LNCAP (cell line): ENCODE measurements at regions not wholly inside any gene's neighbourhood (a gene's known extent, or its start where the extent isn't known, plus 50 kb on each side); places are given as distances from the start of the nearest gene placed in this dataset.

ENCODE experiments used
- CTCF ChIP-seq: fragments of 450-650 bp; IDR thresholded peaks from 2 replicates; pipeline ENCODE4 v1.5.1; 2017; ENCODE audit warnings: mild to moderate bottlenecking

DNA sequence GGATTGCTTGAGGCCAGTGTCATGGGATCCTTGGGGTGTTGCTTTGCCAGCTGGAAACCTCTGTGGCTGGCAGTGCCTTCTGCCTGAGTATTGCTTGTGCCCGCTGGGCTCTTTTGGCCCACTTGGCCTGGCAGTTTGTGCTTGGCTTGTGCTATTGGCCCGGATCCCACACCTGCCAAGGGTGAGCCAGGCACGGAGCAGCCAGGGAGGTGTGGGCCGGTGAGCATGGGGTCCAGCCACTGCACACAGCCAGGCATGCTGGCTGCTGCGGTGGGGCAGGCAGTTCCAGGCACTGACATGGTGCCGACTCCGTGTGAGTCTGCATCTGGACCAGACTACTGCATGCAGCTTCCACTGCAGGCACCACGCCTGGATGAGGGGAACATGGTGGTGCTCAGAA is 62.5 kb upstream of the SYNCRIP start:
- TF ChIP-seq CTCF, result no peak

DNA sequence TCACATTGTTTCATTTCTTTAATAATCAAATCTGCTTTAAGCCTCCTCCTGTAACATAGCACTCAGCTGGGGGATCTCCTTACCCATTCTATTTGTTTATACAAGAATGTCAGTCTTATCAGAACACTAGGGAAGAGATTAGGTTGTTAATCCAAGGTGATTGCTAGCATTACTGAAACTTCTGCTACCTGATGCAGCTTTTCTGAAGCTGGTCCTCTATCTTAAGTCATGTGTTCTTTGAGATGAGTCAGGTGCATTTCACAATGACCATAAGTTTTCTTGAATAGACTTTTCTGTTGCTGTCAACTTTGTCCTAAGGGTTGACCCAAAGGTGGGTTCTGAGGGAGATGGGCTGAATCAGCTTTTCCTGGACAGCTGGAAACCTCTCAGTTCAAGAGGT is 60.7 kb upstream of the SYNCRIP start:
- TF ChIP-seq CTCF, result no peak
